ENCODE measurements at regions not wholly inside any gene's neighbourhood (a gene's known extent, or its start where the extent isn't known, plus 50 kb on each side); places are given as distances from the start of the nearest gene placed in this dataset.
A peak's percentile ranks its signal among the peaks of the same experiment; 100 is the strongest.

GRCh38 chr11:116421529-116422185 lies 351.1 kb downstream of the BUD13 start:
- Histone ChIP-seq H3K9me3 (replicated peaks; ENCODE audit: control insufficient read depth, low read depth, low read length) (no peaks in the 10 kb centered on the region), H3K27ac (ENCODE audit: low read length) (no peak overlapping the region), H3K27me3 (ENCODE audit: control insufficient read depth, insufficient read depth, low read length) (peaks cover 18% of the 10 kb centered on the region), H3K4me3 (ENCODE audit: low read length) (no peak overlapping the region), H3K4me1 (ENCODE audit: control insufficient read depth, insufficient read depth, low read length) (no peaks in the 10 kb centered on the region), H3K36me3 (ENCODE audit: control insufficient read depth, insufficient read depth, low read length) (no peaks in the 10 kb centered on the region)
- DNase-seq: no peak
- 58% methylated on average over 7 of the region's 16 CpGs for WGBS (ENCODE audit: insufficient coverage)

GRCh38 chr11:116420770-116421528 lies 351.8 kb downstream of the BUD13 start:
- Histone ChIP-seq H3K27me3 (ENCODE audit: control insufficient read depth, insufficient read depth, low read length) (peaks cover 18% of the 10 kb centered on the region), H3K36me3 (ENCODE audit: control insufficient read depth, insufficient read depth, low read length) (no peaks in the 10 kb centered on the region), H3K4me1 (ENCODE audit: control insufficient read depth, insufficient read depth, low read length) (no peaks in the 10 kb centered on the region), H3K4me3 (ENCODE audit: low read length) (no peak overlapping the region), H3K27ac (ENCODE audit: low read length) (no peak overlapping the region), H3K9me3 (replicated peaks; ENCODE audit: control insufficient read depth, low read depth, low read length) (no peaks in the 10 kb centered on the region)
- no peak for DNase-seq
- WGBS (ENCODE audit: insufficient coverage): 79% methylated on average over 2 of the region's 9 CpGs

GRCh38 chr11:116420030-116420429 lies 352.8 kb downstream of the BUD13 start:
- Histone ChIP-seq H3K27ac (ENCODE audit: low read length) (no peak overlapping the region), H3K4me1 (ENCODE audit: control insufficient read depth, insufficient read depth, low read length) (no peaks in the 10 kb centered on the region), H3K27me3 (ENCODE audit: control insufficient read depth, insufficient read depth, low read length) (peaks cover 19% of the 10 kb centered on the region), H3K4me3 (ENCODE audit: low read length) (no peak overlapping the region), H3K36me3 (ENCODE audit: control insufficient read depth, insufficient read depth, low read length) (no peaks in the 10 kb centered on the region), H3K9me3 (replicated peaks; ENCODE audit: control insufficient read depth, low read depth, low read length) (no peaks in the 10 kb centered on the region)
- peak; percentile 16 for DNase-seq

- no peaks in the 10 kb centered on the region for H3K9me3 ChIP-seq (replicated peaks; ENCODE audit: control insufficient read depth, low read depth, low read length)
These were observed 354.3 kb downstream of the BUD13 start for GRCh38 chr11:116418388-116419041.

GRCh38 chr11:116416852-116417251 lies 355.9 kb downstream of the BUD13 start:
- H3K36me3 ChIP-seq (ENCODE audit: control insufficient read depth, insufficient read depth, low read length): no peaks in the 10 kb centered on the region
- H3K27ac ChIP-seq (ENCODE audit: low read length): no peak overlapping the region
- H3K27me3 ChIP-seq (ENCODE audit: control insufficient read depth, insufficient read depth, low read length): peaks cover 18% of the 10 kb centered on the region
- DNase-seq: no peak
- H3K4me1 ChIP-seq (ENCODE audit: control insufficient read depth, insufficient read depth, low read length): no peaks in the 10 kb centered on the region
- H3K9me3 ChIP-seq (replicated peaks; ENCODE audit: control insufficient read depth, low read depth, low read length): no peaks in the 10 kb centered on the region
- 78% methylated on average over 1 of the region's 1 CpG for WGBS (ENCODE audit: insufficient coverage)
- no peak overlapping the region for H3K4me3 ChIP-seq (ENCODE audit: low read length)

More at GRCh38 chr11:116418388-116419041, 354.3 kb downstream of the BUD13 start:
- H3K4me1 ChIP-seq (ENCODE audit: control insufficient read depth, insufficient read depth, low read length): no peaks in the 10 kb centered on the region
- H3K27ac ChIP-seq (ENCODE audit: low read length): no peak overlapping the region
- peaks cover 19% of the 10 kb centered on the region for H3K27me3 ChIP-seq (ENCODE audit: control insufficient read depth, insufficient read depth, low read length)
- H3K4me3 ChIP-seq (ENCODE audit: low read length): no peak overlapping the region
- H3K36me3 ChIP-seq (ENCODE audit: control insufficient read depth, insufficient read depth, low read length): no peaks in the 10 kb centered on the region
- DNase-seq: no peak
- 84% methylated on average over 5 of the region's 6 CpGs for WGBS (ENCODE audit: insufficient coverage)

GRCh38 chr11:116415095-116415494 lies 357.7 kb downstream of the BUD13 start:
- Histone ChIP-seq H3K27ac (ENCODE audit: low read length) (no peak overlapping the region), H3K27me3 (ENCODE audit: control insufficient read depth, insufficient read depth, low read length) (peaks cover 14% of the 10 kb centered on the region), H3K36me3 (ENCODE audit: control insufficient read depth, insufficient read depth, low read length) (no peaks in the 10 kb centered on the region), H3K9me3 (replicated peaks; ENCODE audit: control insufficient read depth, low read depth, low read length) (no peaks in the 10 kb centered on the region), H3K4me3 (ENCODE audit: low read length) (no peak overlapping the region), H3K4me1 (ENCODE audit: control insufficient read depth, insufficient read depth, low read length) (no peaks in the 10 kb centered on the region)
- peak; percentile 85 for DNase-seq
- 0% methylated on average over 1 of the region's 6 CpGs for WGBS (ENCODE audit: insufficient coverage)

- no peaks in the 10 kb centered on the region for H3K4me1 ChIP-seq (ENCODE audit: control insufficient read depth, insufficient read depth, low read length)
- WGBS (ENCODE audit: insufficient coverage): 57% methylated on average over 1 of the region's 9 CpGs
- no peak overlapping the region for H3K4me3 ChIP-seq (ENCODE audit: low read length)
- H3K27ac ChIP-seq (ENCODE audit: low read length): no peak overlapping the region
- DNase-seq: peak; percentile 16
- H3K36me3 ChIP-seq (ENCODE audit: control insufficient read depth, insufficient read depth, low read length): no peaks in the 10 kb centered on the region
- H3K9me3 ChIP-seq (replicated peaks; ENCODE audit: control insufficient read depth, low read depth, low read length): no peaks in the 10 kb centered on the region
- H3K27me3 ChIP-seq (ENCODE audit: control insufficient read depth, insufficient read depth, low read length): peaks cover 15% of the 10 kb centered on the region
These were observed 358.4 kb downstream of the BUD13 start for GRCh38 chr11:116414357-116414880.

- WGBS (ENCODE audit: insufficient coverage): no CpG with 5 or more reads among the region's 2 CpGs
- Histone ChIP-seq H3K4me1 (ENCODE audit: control insufficient read depth, insufficient read depth, low read length) (no peaks in the 10 kb centered on the region), H3K4me3 (ENCODE audit: low read length) (no peak overlapping the region), H3K36me3 (ENCODE audit: control insufficient read depth, insufficient read depth, low read length) (no peaks in the 10 kb centered on the region), H3K9me3 (replicated peaks; ENCODE audit: control insufficient read depth, low read depth, low read length) (no peaks in the 10 kb centered on the region), H3K27me3 (ENCODE audit: control insufficient read depth, insufficient read depth, low read length) (peaks cover 20% of the 10 kb centered on the region), H3K27ac (ENCODE audit: low read length) (no peak overlapping the region)
- no peak for DNase-seq
These were observed 359.2 kb downstream of the BUD13 start for GRCh38 chr11:116413301-116414242.

GRCh38 chr11:116412118-116412889 lies 360.5 kb downstream of the BUD13 start:
- no peak for DNase-seq
- Histone ChIP-seq H3K36me3 (ENCODE audit: control insufficient read depth, insufficient read depth, low read length) (no peaks in the 10 kb centered on the region), H3K27me3 (ENCODE audit: control insufficient read depth, insufficient read depth, low read length) (peaks cover 20% of the 10 kb centered on the region), H3K9me3 (replicated peaks; ENCODE audit: control insufficient read depth, low read depth, low read length) (no peaks in the 10 kb centered on the region), H3K4me1 (ENCODE audit: control insufficient read depth, insufficient read depth, low read length) (no peaks in the 10 kb centered on the region), H3K4me3 (ENCODE audit: low read length) (no peak overlapping the region), H3K27ac (ENCODE audit: low read length) (no peak overlapping the region)
- WGBS (ENCODE audit: insufficient coverage): 61% methylated on average over 4 of the region's 6 CpGs

Data from muscle of leg (tissue), 3 donors.